Esophagus (tissue), 2 donors: ENCODE measurements at regions not wholly inside any gene's neighbourhood (a gene's known extent, or its start where the extent isn't known, plus 50 kb on each side); places are given as distances from the start of the nearest gene placed in this dataset.
"Not testable (repeated sequence)": the region's sequence is repeated elsewhere in the genome, so short reads cannot be mapped to it uniquely, and the experiment has no call there.

Experiments
- H3K27ac ChIP-seq, 2 donors: one replicate each; pipeline ENCODE4 v1.5.1; 2013; ENCODE audit warnings: low read depth in 2 of 2, mild to moderate bottlenecking in 2 of 2, inconsistent platforms in 1 of 2, low read length in 1 of 2, moderate library complexity in 1 of 2
- H3K27me3 ChIP-seq, 2 donors: one replicate each; pipeline ENCODE4 v1.6.1; 2013; ENCODE audit warnings: low read length in 2 of 2, control low read depth in 1 of 2, mild to moderate bottlenecking in 1 of 2; ENCODE audit not compliant: insufficient read depth in 2 of 2, control insufficient read depth in 1 of 2
- H3K36me3 ChIP-seq, 2 donors: one replicate each; pipeline ENCODE4 v1.6.1; 2013; ENCODE audit warnings: low read length in 1 of 2; ENCODE audit not compliant: control insufficient read depth in 2 of 2, insufficient read depth in 2 of 2
- H3K4me1 ChIP-seq, 2 donors: one replicate each; pipeline ENCODE4 v1.6.1; 2013; ENCODE audit warnings: low read length in 1 of 2; ENCODE audit not compliant: control insufficient read depth in 2 of 2, insufficient read depth in 2 of 2
- H3K4me3 ChIP-seq, 2 donors: one replicate each; pipeline ENCODE4 v1.5.1; 2013; ENCODE audit warnings: low read length in 2 of 2, mild to moderate bottlenecking in 2 of 2, low read depth in 1 of 2, moderate library complexity in 1 of 2
- H3K9me3 ChIP-seq, 2 donors: one replicate each; pipeline ENCODE4 v1.6.1; 2013; ENCODE audit warnings: mild to moderate bottlenecking in 2 of 2, low read depth in 1 of 2, low read length in 1 of 2, moderate library complexity in 1 of 2; ENCODE audit not compliant: control insufficient read depth in 2 of 2, insufficient read depth in 1 of 2
- WGBS, 2 donors: extraction: QIAGEN DNeasy Blood & Tissue Kit; methylation state at CpG; one replicate each; pipeline ENCODE4 v1.1.7; 2013; 5-methylcytosine and 5-hydroxymethylcytosine counted together
- donor health status: healthy with polysubstance abuse.
- donor health status: Bipolar disorder and iron deficiency.

DNA sequence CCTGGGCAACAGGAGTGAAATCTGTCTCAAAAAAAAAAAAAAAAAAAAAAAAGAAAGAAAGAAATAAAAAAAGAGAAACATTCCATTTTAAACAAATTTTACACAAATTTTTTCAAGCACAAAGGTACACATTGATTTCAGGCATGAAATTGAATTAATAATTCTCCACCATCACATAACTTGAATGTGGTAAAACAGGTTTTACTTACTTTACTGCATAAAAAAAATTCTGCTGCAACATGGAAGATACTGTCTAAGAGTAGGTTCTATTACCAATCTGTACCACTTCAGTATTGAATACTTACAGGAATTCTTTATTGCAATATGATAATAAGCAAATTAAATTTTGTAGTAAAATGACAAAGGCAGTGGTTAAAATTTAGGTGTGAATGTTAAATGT is 271.6 kb upstream of the ARSJ start:
- no peak overlapping the region for H3K4me3 ChIP-seq
- no peaks in the 10 kb centered on the region for H3K27me3 ChIP-seq
- no peak overlapping the region for H3K27ac ChIP-seq
- H3K4me1 ChIP-seq: no peaks in the 10 kb centered on the region
- no peaks in the 10 kb centered on the region for H3K36me3 ChIP-seq
- no peaks in the 10 kb centered on the region for H3K9me3 ChIP-seq

DNA sequence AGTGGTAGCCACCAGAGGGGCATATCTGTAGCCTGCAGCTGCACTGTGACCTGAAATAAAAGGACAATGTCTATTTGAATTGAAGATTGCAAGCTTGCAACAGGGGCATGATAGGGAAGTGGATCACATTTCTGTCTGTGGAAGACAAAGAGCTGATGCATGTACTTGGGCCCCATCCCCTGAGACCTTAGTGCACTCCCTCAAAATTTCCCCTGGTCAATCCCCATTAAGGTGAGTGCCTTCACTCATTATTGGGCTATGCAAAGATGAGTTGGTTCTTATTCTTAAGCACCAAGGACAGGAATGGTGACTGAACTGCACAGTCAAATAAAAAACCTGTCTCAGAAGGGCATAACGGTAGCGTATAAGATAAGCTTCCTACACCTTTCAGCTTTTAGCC is 273.1 kb upstream of the ARSJ start:
- Histone ChIP-seq H3K36me3 (no peaks in the 10 kb centered on the region), H3K9me3 (no peaks in the 10 kb centered on the region), H3K4me3 (no peak overlapping the region), H3K27ac (no peak overlapping the region), H3K4me1 (no peaks in the 10 kb centered on the region), H3K27me3 (no peaks in the 10 kb centered on the region)
- 92 to 93% methylated on average over 2 of the region's 2 CpGs for WGBS, 2 donors

DNA sequence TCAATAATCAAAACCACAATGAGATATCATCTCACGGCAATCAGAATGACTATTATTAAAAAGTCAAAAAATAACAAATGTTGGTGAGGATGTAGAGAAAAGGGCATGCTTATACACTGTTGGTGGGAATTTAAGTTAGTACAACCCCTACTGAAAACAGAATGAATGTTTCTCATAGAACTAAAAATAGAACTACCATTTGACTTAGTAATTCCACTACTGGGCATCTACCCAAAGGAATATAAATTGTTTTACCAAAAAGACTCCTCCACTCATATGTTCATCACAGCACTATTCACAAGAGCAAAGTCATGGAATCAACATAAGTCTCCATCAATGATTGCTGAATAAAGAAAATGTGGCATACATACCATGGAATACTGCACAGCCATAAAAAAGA is 278.1 kb upstream of the ARSJ start:
- Histone ChIP-seq H3K4me3 (no peak overlapping the region), H3K9me3 (no peaks in the 10 kb centered on the region), H3K36me3 (no peaks in the 10 kb centered on the region), H3K27ac (no peak overlapping the region), H3K27me3 (no peaks in the 10 kb centered on the region), H3K4me1 (no peaks in the 10 kb centered on the region)
- WGBS, 2 donors: 6% methylated on average over 1 of the region's 1 CpG; no CpG with 5 or more reads in 1 of the 2 donors

DNA sequence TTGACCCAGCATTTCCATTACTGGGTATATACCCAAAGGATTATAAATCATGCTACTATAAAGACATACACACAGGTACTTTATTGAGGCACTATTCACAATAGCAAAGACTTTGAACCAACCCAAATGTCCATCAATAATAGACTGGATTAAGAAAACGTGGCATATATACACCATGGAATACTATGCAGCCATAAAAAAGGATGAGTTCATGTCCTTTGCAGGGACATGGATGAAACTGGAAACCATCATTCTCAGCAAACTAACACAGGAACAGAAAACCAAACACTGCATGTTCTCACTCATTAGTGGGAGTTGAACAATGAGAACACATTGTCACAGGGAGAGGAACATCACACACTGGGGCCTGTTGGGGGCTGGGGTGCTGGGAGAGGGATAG is 283.0 kb upstream of the ARSJ start:
- H3K27me3 ChIP-seq, H3K36me3 ChIP-seq, H3K4me1 ChIP-seq, H3K4me3 ChIP-seq, H3K27ac ChIP-seq, H3K9me3 ChIP-seq: not testable (repeated sequence)
- no CpG with 5 or more reads among the region's 1 CpG for WGBS, 2 donors

DNA sequence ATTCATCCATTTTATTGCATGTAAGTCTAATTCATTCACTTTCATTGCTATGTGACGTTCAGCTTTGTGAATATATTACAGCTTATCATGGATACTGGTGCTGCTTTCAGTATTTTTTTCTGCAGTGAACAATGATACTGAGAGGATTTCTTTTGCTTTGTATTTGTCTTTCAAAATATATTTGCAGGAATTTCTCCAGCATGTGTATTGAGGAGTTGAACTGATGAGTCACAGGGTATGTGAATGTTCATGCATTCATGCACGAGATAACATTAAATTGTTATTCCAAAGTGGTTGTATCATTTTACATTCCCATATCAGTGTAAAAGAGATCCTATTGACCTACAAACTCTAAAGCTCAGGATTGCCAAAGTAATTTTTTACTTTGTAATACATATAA is 283.8 kb upstream of the ARSJ start:
- no peaks in the 10 kb centered on the region for H3K4me1 ChIP-seq
- 47 to 56% methylated on average over 2 of the region's 2 CpGs for WGBS, 2 donors
- no peaks in the 10 kb centered on the region for H3K9me3 ChIP-seq
- H3K27me3 ChIP-seq: no peaks in the 10 kb centered on the region
- no peak overlapping the region for H3K4me3 ChIP-seq
- H3K36me3 ChIP-seq: no peaks in the 10 kb centered on the region
- H3K27ac ChIP-seq: no peak overlapping the region

DNA sequence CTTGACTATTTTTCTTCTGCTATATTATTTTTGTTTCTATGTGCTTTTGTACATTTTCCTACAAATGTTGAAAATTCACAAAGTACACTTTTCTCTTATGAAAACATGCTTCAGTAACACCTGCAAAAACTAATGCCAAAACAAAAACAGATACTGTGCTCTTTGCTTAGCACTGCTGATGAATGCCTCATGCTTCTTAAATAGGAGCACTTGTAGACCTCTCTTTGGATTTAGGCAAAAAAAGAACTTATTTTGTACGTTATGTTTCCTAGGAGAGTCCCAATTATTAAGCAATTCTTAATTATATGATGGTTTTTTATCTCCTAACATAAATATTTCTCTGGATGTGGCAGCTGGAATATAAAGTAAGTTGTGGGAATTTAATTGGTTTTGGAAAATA is 285.0 kb upstream of the ARSJ start:
- H3K27me3 ChIP-seq: no peaks in the 10 kb centered on the region
- H3K4me3 ChIP-seq: no peak overlapping the region
- H3K36me3 ChIP-seq: no peaks in the 10 kb centered on the region
- H3K4me1 ChIP-seq: no peaks in the 10 kb centered on the region
- H3K9me3 ChIP-seq: no peaks in the 10 kb centered on the region
- H3K27ac ChIP-seq: no peak overlapping the region
- WGBS, 2 donors: 35 to 44% methylated on average over 1 of the region's 1 CpG

DNA sequence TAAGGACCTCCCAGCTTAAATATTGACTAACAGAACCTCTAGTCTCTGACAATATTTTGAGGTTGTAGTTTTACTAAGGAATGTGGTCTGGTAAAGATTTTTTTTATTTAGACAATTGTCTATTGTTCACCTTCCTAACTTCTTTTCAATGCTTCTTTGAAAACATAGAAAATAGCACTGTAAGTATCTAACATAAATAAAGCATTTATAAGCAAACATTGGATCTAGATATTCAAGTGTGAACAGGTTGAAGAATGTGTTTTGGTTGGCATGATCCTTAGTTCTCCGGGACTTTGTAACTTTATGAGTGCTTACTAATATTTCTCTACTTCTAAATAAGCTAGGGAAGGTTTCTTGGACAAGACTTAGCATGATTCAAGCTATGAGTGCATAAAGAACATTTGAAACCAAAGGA is 285.4 kb upstream of the ARSJ start:
- WGBS, 2 donors: 29 to 30% methylated on average over 1 of the region's 1 CpG
- H3K27ac ChIP-seq: peak overlapping the region in 1 of 2 donors; percentile 75
- no peaks in the 10 kb centered on the region for H3K9me3 ChIP-seq

DNA sequence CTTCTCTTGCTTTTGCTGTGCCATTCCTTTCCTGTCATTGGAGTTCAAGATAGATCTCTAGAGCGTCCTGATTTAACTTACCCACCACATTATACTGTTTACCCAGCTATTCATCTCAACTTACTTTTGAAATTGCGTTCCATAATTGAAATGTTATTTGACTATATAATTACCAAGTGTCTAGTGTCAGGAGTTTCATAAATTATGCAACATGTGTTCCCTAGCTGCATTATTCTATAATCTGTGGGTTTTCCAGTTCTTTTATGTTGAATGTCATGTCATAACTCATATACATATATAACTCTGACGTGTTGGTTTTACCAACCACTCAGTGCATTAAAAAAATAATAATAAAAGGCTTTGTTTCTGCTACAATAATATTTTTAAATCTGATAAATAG is 285.9 kb upstream of the ARSJ start:
- WGBS, 2 donors: 39 to 52% methylated on average over 3 of the region's 3 CpGs
- no peaks in the 10 kb centered on the region for H3K9me3 ChIP-seq
- H3K4me1 ChIP-seq: no peaks in the 10 kb centered on the region
- H3K27me3 ChIP-seq: no peaks in the 10 kb centered on the region
- H3K27ac ChIP-seq: peak overlapping the region in 1 of 2 donors; percentile 75
- H3K36me3 ChIP-seq: no peaks in the 10 kb centered on the region
- no peak overlapping the region for H3K4me3 ChIP-seq

More for the DNA sequence above, 285.4 kb upstream of the ARSJ start:
- Histone ChIP-seq H3K4me1 (no peaks in the 10 kb centered on the region), H3K36me3 (no peaks in the 10 kb centered on the region), H3K27me3 (no peaks in the 10 kb centered on the region), H3K4me3 (no peak overlapping the region)

DNA sequence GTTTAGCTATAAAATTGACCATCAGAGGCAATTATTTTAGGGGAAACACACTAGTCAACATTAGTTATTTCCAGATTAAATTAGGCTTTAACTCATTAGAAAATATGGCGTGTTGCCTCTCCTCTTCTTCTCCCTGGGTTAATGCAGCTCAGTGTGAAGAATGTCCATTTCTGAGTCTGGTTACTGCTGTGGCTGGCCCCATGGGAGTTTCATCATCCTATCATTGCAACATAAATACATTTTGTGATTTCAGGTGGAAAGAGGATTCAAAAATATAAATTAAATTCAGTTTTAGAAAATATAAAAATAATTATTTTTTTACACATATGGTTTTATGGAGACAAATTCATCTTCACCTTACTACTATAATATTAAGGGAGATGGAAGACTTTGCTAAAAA is 288.5 kb upstream of the ARSJ start:
- Histone ChIP-seq H3K36me3 (no peaks in the 10 kb centered on the region), H3K4me3 (no peak overlapping the region), H3K27ac (no peak overlapping the region), H3K4me1 (no peaks in the 10 kb centered on the region), H3K27me3 (no peaks in the 10 kb centered on the region), H3K9me3 (no peaks in the 10 kb centered on the region)
- WGBS, 2 donors: 87% methylated on average over 1 of the region's 1 CpG

DNA sequence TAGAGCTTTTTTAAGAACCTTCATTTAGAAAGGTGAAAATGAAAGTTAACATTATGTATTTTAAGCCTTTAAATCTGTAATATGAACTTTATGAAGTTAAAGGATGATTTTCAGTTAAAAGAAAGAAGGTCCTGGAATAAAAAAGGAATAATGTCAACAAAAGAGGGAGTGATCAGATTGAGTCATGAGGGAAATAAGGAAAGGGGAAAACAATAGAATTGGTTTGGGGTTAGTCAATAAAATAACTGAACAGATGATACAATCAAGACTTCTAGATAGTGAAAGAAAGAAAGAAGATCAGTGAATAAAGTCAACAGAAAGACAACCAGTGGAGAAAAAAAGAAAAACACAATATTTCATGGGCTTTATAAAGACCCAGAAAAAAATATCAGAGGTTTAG is 291.6 kb upstream of the ARSJ start:
- Histone ChIP-seq H3K27me3 (no peaks in the 10 kb centered on the region), H3K36me3 (no peaks in the 10 kb centered on the region), H3K4me3 (no peak overlapping the region), H3K27ac (no peak overlapping the region), H3K4me1 (no peaks in the 10 kb centered on the region), H3K9me3 (no peaks in the 10 kb centered on the region)
